ENCODE measurements at regions not wholly inside any gene's neighbourhood (a gene's known extent, or its start where the extent isn't known, plus 50 kb on each side); places are given as distances from the start of the nearest gene placed in this dataset.

DNA sequence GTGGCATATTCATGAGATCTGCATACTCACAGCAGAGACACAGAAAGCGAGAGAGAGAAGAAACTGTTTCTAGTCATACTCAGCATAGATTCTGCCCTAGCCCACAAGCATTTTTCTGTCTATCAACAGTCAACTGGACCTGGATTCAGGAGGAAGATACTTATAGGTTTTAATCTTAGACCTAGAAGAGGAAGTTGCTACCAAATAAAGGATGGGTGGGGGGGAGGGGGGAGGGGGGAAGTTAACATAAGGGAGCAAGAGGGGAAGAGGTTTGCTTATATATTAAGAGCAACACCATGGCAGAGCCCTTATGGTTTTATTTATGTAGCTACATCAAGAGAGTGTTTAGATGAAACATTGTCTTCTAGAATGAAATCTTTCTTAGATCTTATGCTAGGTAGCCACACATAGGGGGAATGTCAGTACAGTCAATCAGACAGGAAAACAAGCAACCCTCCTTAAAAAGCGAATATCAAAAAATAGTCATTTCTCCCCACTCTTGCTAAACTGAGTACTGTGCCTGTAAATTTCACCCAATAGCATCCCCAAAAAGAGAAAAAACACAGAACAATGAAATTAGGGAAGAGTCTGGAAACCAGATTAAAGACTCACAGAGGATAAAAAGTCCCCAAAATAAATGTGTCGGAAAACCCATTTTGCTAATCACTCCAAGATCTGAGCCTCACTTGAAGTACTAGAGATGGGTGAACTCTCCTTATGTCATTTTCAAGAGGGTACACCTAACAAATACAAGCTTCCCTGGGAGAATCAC, 192.7 kb upstream of the NR4A3 start:
- H3K9me3 ChIP-seq (ENCODE audit: low read length): no peaks in the 10 kb centered on the region
- H3K79me2 ChIP-seq (ENCODE audit: insufficient read depth, low read depth, low read length): no peaks in the 10 kb centered on the region
- H3K27ac ChIP-seq (ENCODE audit: low read depth, low read length, poor library complexity, severe bottlenecking): no peak overlapping the region
- no peaks in the 10 kb centered on the region for H3K36me3 ChIP-seq (ENCODE audit: insufficient read depth, low read length)
- TF ChIP-seq, protein P1, sequence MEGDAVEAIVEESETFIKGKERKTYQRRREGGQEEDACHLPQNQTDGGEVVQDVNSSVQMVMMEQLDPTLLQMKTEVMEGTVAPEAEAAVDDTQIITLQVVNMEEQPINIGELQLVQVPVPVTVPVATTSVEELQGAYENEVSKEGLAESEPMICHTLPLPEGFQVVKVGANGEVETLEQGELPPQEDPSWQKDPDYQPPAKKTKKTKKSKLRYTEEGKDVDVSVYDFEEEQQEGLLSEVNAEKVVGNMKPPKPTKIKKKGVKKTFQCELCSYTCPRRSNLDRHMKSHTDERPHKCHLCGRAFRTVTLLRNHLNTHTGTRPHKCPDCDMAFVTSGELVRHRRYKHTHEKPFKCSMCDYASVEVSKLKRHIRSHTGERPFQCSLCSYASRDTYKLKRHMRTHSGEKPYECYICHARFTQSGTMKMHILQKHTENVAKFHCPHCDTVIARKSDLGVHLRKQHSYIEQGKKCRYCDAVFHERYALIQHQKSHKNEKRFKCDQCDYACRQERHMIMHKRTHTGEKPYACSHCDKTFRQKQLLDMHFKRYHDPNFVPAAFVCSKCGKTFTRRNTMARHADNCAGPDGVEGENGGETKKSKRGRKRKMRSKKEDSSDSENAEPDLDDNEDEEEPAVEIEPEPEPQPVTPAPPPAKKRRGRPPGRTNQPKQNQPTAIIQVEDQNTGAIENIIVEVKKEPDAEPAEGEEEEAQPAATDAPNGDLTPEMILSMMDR (conservative IDR thresholded peaks at IDR 0.05; ENCODE audit: low read length): no peak
- no peak for TF ChIP-seq EZH2phosphoT487 (IDR thresholded peaks at IDR 0.05; ENCODE audit: borderline replicate concordance, low read depth, low read length)
- H3K9me2 ChIP-seq (ENCODE audit: insufficient read depth, low read length): no peaks in the 10 kb centered on the region
- POLR2A ChIA-PET: interaction anchor here (1.1 kb wide), 1 partner anchor 12 kb away, joined by 4 read pairs; no protein-coding TSS in a partner anchor
- CTCF ChIA-PET (ENCODE audit: unreplicated experiment): no interaction called here
- BruUV-seq (replicated peaks): no TSS peak
- H3K4me1 ChIP-seq (ENCODE audit: insufficient read depth, low read length, poor library complexity, severe bottlenecking): peaks cover 31% of the 10 kb centered on the region
- peak overlapping the region; percentile 6 for H3K4me3 ChIP-seq (ENCODE audit: low read depth, low read length, poor library complexity, severe bottlenecking)
- no peaks in the 10 kb centered on the region for H4K20me1 ChIP-seq (ENCODE audit: insufficient read depth, low read length)
- H2AFZ ChIP-seq (ENCODE audit: low read length): peak overlapping the region; percentile 90
- peak overlapping the region; percentile 38 for H3K4me2 ChIP-seq (ENCODE audit: low read length)
- DNase-seq (ENCODE audit: low spot score): peak; percentile 19
- intact Hi-C loops (cut with micrococcal nuclease; ENCODE audit: unreplicated experiment): no loop called here

DNA sequence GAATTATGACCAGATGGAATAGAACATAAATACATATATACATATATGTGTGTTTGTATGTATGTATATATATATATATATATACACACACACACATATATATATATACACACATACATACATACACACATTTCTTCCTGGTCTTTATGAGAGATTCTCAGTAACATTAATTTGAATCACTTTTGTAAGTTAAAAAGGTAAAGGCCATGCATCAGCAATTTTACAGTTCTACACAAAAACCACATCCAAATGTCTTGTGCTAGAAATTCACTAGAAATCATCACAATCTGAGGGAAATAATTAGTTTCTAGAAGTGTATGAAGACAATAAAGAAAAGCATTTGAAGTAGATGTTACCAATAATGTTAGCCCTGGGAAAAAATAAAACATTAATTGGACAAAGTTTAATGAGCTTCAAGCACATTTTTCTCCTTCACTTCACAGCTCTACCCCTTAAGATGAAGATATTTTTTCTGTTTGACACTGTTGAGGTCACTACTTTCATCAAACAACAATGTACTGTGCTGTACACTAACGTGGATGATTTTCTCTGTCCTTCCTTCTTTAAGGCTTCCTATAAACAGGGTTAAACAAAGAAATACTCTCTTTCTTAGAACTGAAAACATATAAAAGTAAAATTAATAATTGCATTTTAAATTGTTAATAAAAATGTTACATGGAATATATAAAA, 189.2 kb upstream of the NR4A3 start:
- Histone ChIP-seq H3K79me2 (ENCODE audit: insufficient read depth, low read depth, low read length) (no peaks in the 10 kb centered on the region), H3K4me2 (ENCODE audit: low read length) (no peak overlapping the region), H2AFZ (ENCODE audit: low read length) (no peak overlapping the region), H3K36me3 (ENCODE audit: insufficient read depth, low read length) (no peaks in the 10 kb centered on the region), H3K9me3 (ENCODE audit: low read length) (no peaks in the 10 kb centered on the region), H3K9me2 (ENCODE audit: insufficient read depth, low read length) (no peaks in the 10 kb centered on the region), H3K27ac (ENCODE audit: low read depth, low read length, poor library complexity, severe bottlenecking) (no peak overlapping the region), H3K4me3 (ENCODE audit: low read depth, low read length, poor library complexity, severe bottlenecking) (no peak overlapping the region), H3K4me1 (ENCODE audit: insufficient read depth, low read length, poor library complexity, severe bottlenecking) (peaks cover 31% of the 10 kb centered on the region), H4K20me1 (ENCODE audit: insufficient read depth, low read length) (no peaks in the 10 kb centered on the region)
- CTCF ChIA-PET (ENCODE audit: unreplicated experiment): no interaction called here
- intact Hi-C loops (cut with micrococcal nuclease; ENCODE audit: unreplicated experiment): no loop called here
- no TSS peak for BruUV-seq (replicated peaks)
- TF ChIP-seq, protein P1 (conservative IDR thresholded peaks at IDR 0.05; ENCODE audit: low read length): no peak
- TF ChIP-seq EZH2phosphoT487 (IDR thresholded peaks at IDR 0.05; ENCODE audit: borderline replicate concordance, low read depth, low read length): no peak
- no peak for DNase-seq (ENCODE audit: low spot score)
- POLR2A ChIA-PET: interaction anchor here (0.6 to 0.9 kb wide), 2 partner anchors 11 to 713 kb away, joined by 3 to 4 read pairs; no protein-coding TSS in a partner anchor
